Fibroblast of the conjunctiva (primary cell): ENCODE measurements at regions not wholly inside any gene's neighbourhood (a gene's known extent, or its start where the extent isn't known, plus 50 kb on each side); places are given as distances from the start of the nearest gene placed in this dataset.
"Not testable (repeated sequence)": the region's sequence is repeated elsewhere in the genome, so short reads cannot be mapped to it uniquely, and the experiment has no call there.

Experiments used
- DNase-seq: peaks from one replicate; pipeline ENCODE4 v3.0.0-alpha.2; 2010; ENCODE audit warnings: low read depth

GRCh38 chr18:47679864-47680263, 250.6 kb downstream of the SMAD2 start:
- no peak for DNase-seq

- DNase-seq: no peak
Observed at GRCh38 chr18:47677952-47678351, 252.5 kb downstream of the SMAD2 start.

DNA sequence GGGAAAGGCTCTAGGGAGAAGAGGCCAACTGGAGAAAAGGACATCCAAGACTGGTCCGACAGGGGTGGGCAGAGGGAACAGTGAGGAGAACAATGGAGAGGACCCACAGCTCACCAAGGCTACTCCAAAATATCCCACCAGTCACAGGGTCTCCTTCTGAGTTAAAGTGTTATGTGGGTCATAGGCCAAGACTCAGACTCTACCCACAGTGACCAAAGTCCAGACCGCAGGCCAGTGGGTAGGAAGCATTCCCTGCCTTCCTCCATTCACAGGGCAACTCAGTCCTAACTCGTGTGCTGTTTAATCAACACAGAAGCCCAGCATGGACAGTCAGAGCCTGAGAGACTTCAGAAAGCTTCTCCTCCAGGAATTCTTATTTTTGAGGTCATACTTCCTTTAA, 260.6 kb downstream of the SMAD2 start:
- no peak for DNase-seq

DNA sequence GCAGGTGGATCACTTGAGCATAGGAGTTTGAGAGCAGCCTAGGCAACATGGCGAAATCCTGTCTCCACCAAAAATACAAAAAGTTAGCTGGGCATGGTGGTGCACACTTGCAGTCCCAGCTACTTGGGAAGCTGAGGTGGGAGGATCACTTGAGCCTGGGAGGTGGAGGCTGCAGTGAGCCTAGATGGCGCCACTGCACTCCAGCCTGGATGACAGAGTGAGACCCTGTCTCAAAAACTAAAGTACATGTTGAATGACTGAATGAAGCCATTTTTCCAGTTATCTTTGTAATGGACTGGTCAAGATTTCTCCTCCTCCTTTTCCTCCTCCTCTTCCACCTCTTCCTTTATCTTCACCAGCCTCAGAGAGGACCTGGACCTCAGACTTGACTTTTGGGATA, 272.0 kb downstream of the SMAD2 start:
- no peak for DNase-seq

- no peak for DNase-seq
Observed at GRCh38 chr18:47654988-47655387, 275.5 kb downstream of the SMAD2 start.

GRCh38 chr18:47644896-47645295, 285.6 kb downstream of the SMAD2 start:
- no peak for DNase-seq

DNA sequence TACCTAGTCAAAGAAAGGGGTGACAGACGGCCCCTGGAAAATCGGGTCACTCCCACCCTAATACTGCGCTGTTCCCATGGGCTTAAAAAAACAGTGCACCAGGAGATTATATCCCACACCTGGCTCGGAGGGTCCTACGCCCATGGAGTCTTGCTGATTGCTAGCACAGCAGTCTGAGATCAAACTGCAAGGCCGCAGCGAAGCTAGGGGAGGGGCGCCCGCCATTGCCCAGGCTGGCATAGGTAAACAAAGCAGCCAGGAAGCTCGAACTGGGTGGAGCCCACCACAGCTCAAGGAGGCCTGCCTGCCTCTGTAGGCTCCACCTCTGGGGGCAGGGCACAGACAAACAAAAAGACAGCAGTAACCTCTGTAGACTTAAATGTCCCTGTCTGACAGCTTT, 292.9 kb downstream of the SMAD2 start:
- DNase-seq: not testable (repeated sequence)

GRCh38 chr18:47635416-47635815, 295.0 kb downstream of the SMAD2 start:
- no peak for DNase-seq

DNA sequence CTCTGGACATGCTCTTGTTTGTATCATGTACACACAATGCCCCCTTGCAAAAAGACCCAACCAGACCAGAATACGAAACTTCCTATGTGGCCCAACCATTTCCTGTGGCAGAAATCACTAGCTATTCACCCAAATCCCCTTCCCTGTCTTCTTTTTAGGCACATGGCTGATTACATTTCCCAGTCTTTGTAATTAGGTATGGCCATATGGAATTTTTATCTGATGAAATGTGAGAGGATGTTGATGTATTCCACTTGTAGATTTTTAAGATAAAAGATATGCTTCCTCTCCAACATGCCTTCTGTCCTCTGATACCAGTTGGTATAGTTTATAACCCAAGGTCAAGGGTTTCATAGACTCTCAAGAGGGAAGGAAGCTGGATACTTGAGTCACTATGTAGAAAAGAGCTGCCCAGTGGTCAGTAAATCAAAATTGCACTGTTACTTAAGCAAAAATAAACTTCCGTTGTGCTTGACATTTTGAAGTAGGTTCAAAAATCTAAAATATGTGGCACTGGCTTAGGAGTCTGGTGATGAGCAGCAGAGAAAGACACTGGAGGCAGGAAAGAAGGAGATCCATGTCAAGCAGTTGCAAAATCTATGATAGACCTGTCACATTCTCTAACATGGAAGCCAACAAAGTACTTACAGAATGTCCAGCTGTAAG, 297.4 kb downstream of the SMAD2 start:
- no peak for DNase-seq

DNA sequence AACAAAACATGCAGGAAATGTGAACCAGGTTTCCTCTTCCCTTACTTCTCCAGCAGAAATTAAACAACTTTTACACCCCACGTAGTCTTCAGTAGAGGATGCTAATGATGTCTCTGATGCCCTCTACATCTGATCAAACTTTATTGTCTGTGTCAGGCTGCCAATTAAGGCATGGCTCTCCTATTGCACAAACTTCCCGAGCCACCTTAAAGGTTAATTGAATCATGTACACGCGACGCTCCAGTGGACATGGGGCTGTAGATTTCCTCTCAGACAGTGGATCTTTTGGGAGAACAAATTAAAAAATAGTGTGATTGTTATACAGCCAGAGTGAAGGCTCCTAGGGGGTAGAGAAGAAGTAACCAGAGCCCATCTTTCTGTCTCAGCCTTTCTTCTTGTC, 301.6 kb downstream of the SMAD2 start:
- no peak for DNase-seq

DNA sequence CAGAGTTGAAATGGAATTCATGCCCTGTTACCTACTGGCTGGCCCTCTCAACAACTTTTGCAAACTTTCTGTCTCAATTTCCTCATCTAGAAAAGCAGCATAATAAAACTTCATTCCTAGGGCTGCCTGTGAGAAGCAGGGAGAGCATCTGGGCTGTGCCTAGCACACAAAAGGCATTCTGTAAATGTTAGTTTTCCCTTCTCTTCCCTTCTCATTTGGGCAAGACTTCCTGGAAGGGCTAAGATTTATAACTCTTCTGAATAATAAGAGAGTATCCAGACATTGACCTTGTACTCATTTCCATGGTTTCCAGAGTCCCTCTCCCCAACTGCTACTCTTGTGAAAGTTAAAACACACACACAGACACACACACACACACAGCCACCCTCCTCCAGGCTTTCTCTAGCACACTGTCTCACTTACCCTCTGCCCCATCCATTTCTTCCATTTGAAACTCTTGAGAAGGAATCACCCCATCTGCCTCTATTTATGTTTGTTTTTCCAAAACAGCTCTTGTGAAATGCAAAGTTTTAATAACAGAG, 302.1 kb downstream of the SMAD2 start:
- DNase-seq: no peak

DNA sequence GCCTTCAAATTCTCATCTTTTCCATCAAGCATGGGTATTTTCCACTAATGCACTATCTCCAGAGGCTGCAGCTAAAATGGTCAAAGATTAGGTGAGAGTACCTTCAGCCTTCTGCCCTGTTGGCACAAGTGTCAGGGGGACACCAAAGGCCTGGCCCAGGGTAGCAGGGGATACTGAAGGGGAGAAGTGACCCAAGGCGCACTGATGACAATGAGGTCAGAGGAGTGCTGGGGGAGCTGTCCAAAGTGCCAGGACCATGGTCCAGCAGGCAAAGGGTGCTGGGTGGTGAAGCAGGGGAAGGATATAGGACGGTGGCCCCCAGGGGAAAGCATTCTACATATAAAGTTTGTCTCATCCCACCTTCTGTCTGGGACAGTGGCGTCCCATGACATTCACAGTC, 303.4 kb downstream of the SMAD2 start:
- no peak for DNase-seq

GRCh38 chr18:47619771-47620448, 310.5 kb downstream of the SMAD2 start:
- DNase-seq: no peak

GRCh38 chr18:47618758-47619157, 311.7 kb downstream of the SMAD2 start:
- no peak for DNase-seq

DNA sequence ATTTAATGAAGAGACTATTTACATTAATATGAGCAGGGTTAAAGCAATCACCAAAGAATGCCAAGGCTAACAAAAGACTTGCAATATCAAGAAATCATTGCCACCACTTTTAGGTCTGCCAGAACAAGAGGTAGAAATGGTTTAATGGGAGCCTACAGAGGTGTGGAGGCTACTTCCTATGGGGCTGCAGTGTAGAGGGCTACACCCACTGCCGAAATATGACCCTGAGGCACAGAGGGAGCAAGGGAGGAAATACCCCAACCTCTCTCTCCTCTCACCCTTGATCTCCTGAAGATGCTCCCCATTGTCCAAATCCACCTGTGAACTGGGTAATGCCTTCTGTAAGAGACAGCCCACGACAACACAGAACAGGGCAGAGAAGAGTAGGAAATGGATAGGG, 315.4 kb downstream of the SMAD2 start:
- no peak for DNase-seq

GRCh38 chr18:47613929-47614328, 316.5 kb downstream of the SMAD2 start:
- no peak for DNase-seq

- no peak for DNase-seq
Observed at GRCh38 chr18:47611649-47612048, 318.8 kb downstream of the SMAD2 start.

DNA sequence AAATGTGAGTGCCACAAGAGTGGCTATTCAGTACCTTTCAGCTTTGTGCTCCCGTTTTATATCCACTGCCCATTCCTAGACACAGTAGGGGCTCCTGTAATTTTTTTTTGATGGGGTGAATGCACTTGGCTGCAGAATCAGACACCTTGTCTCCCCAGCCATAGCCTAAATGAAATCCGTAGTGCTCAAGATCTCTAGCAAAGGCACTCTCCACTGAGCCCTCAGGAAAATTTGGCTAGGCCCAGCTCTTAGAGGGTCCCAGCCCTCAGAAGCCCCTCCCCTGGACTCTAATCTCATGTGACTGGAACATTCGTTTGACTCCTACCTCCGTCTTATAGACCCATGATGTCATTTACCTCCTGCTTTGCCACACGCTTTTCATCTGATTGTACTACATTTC, 323.9 kb downstream of the SMAD2 start:
- no peak for DNase-seq

- no peak for DNase-seq
Observed at GRCh38 chr18:47605093-47605492, 325.4 kb downstream of the SMAD2 start.

GRCh38 chr18:47604021-47604420, 326.4 kb downstream of the SMAD2 start:
- DNase-seq: no peak

GRCh38 chr18:47603158-47603557, 327.3 kb downstream of the SMAD2 start:
- DNase-seq: no peak

DNA sequence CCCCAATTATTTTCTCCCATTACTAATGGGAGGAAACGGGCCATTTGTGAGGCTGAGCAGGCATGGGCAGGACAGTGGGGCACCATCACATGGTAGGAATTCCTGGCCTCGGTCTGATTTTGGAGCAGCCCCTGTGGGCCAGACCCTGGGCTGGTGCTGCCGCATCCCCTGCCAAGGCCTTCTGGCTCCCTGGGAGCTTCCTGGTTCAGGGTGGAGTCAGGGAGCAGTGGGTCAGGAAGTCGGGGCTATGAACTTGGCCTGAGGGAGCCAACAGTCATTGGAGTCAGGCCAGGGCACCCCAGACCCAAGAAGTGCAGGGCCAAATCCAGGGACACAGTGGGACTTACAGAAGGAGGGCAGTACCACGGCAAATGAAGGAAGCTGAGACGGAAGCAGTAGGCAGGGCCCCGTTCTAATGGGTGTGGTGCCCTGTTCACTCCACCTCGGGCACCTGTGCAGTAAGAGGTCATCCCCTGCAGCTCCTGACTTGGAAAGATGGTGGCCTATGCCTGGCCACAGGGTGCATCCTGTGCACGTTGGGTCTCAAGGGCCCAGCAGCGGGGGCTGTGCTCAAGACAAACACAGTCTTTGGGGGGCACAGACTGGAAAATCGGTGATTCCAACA, 328.1 kb downstream of the SMAD2 start:
- no peak for DNase-seq

- no peak for DNase-seq
Observed at GRCh38 chr18:47601581-47602272, 328.7 kb downstream of the SMAD2 start.
